ENCODE measurements at regions not wholly inside any gene's neighbourhood (a gene's known extent, or its start where the extent isn't known, plus 50 kb on each side); places are given as distances from the start of the nearest gene placed in this dataset.

GRCh38 chr20:48261398-48261910 lies 476.2 kb upstream of the SULF2 start:
- no peak for DNase-seq

- DNase-seq: no peak
These were observed 475.0 kb upstream of the SULF2 start for GRCh38 chr20:48260129-48260756.

- DNase-seq: no peak
These were observed 474.2 kb upstream of the SULF2 start for GRCh38 chr20:48259456-48259855.

GRCh38 chr20:48257833-48258232 lies 472.6 kb upstream of the SULF2 start:
- DNase-seq: no peak

- no peak for DNase-seq
These were observed 462.7 kb upstream of the SULF2 start for GRCh38 chr20:48247961-48248360.

GRCh38 chr20:48246061-48246790 lies 460.9 kb upstream of the SULF2 start:
- DNase-seq: peak; percentile 57

GRCh38 chr20:48242623-48243022 lies 457.3 kb upstream of the SULF2 start:
- no peak for DNase-seq

DNA sequence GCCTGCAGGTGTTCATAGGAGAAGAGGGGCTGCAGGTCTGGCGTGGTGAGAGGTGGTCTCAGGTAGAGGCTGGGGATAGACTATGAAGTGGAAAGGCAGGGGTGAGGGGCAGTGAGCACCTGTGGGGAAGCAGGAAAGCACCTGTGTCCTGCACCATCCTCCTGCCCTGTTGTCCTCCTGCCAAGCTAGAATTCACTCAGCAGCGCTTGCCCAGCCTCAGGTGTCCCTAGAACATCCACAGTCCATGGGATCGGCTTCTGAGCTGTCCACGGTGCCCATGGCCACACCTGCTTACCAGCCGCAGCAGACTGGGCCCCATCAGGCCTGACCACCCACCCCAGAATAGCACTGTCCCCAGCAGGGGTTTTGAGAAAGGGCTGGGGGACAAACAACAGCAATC lies 456.2 kb upstream of the SULF2 start:
- DNase-seq: no peak

GRCh38 chr20:48238781-48239180 lies 453.5 kb upstream of the SULF2 start:
- no peak for DNase-seq

DNA sequence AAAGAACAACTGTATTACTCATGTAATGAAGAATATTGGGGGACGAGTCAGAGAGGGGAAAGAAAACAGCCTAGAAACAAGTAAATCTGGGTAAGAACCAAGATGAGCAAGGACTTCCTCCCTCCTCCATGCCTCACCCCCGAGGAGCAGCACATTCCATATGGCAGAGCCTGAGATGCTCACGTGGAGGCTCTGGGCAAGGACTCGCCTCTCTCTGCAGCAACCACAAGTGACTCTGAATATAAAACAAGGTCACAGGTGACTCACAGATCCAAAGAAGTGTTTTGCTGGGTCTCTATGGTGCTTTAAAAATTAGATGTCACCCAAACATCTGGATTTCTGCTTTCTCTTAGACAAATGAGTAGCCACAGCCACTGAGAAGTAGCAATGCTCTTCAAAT lies 453.0 kb upstream of the SULF2 start:
- DNase-seq: peak; percentile 90

DNA sequence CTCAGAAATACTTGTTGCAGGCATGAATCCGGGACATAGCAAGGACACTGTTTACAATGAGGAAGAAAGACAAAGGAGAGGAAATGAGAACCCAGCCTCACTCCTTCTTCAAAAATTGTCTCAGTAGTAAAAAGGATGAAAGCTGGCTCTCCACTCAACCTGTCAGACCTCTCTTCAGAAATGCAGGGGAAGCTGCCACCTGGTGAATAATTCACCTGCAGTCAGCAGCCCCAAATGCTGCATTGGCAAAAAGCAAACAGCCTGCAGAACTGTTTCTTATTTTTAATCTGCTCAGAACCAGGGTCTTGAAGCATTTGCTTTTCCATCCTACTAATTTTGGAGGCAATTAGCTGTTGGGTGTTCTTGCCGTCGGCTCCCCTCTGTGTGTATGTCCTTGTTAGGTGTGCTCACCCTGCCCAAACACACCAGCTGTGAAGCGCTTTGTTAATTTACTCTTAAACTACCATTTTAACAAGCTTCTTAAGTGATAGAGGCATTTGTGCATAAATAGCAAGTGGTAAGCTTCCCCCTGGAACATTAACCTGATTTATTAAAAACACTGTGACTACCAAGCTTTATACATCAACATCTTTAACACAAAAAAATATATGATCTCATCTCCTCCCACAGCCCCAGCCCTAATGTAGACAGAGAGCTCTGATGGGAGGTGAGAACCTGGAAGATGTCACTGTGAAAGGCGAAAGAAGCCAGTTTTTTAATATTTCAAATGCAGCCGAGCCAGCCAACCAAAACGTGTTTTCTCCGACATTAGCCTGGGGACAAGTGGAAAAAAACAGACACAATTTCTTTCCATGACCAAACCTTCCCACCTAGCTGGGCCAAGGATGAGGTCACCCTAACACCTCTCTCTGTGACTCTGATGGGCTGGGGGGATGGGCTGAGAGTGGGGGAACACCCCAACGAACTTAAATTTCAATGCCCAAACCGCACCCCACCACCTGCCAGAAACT lies 451.0 kb upstream of the SULF2 start:
- DNase-seq: no peak

DNA sequence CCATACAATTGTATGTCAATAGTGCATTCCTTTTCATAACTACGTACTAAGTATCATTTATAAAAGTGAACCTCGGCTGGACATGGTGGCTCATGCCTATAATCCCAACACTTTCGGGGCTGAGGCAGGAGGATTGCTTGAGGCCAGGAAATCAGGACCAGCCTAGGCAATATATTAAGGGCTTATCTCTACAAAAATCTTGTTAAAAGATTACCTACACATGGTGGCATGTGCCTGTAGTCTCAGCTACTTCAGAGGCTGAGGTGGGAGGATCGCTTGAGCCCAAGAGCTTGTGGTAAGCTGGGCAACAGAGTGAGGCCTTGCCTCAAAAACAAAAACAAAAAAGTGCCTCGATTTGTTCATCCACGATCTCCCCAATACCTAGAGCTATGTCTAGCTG lies 449.7 kb upstream of the SULF2 start:
- DNase-seq: no peak

DNA sequence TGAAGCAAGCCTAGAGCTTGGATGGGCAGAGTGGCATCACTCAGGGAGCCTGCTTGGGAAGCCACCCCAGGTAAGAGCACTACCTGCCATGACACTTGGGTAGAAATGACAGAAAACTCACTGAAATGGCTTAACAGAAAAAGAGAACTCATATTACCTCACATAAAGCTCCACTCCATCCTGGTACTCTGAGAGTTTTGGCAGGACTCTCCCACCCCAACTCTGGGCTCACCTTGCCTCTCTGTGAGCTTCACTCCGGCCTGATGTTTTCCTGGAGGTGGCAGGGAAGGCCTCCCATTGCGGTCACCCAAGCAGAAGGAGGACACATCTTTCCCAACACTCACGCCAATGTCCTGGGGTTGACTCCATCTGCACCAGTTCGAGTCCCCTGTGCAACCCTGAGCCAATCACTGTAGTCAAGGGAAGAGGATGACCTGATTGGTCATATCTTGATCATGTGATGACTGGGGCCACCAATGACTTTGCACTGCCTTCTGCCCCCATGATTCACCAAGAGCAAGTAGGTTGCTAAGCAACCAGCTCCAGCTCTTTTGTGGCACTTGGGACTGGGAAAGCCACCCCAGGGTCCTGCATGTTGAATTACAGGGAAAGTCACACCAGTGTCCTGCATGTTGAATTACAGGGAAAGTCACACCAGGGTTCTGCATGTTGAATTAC lies 446.1 kb upstream of the SULF2 start:
- no peak for DNase-seq

DNA sequence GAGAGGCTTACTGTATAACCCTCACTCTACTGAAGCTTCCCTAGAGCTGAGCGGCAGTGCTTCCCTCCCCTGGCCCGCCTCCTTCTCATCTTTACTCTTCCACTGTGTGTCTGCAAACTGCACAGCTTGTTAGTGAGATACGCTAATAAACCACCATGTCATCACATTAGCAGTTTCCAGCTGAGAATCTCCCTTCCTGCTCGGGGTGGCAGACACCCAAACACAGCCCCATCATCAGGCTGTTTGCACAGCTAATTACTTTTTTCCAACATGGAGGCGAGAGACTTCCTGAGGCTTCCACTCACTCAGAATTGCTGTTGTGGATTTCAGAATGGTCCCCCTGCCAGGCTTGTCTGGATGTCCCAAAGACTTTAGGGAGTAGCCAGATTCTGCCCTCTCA lies 444.9 kb upstream of the SULF2 start:
- peak; percentile 32 for DNase-seq

DNA sequence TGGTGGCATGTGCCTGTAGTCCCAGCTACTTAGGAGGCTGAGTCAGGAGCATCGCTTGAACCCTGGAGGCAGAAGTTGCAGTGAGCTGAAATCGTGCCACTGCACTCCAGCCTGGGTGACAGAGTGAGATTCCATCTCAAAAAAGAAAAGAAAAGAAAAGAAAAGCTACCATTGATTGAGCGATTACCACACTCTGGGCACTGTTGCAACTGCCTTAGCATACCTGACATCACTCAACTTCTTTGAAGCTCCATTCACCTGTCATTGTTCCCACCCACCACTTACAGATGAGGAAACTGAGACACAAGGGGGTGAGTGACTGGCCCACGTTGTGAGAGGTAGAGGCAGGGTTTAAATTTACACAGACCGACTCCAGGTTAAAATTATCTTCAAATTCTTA lies 442.1 kb upstream of the SULF2 start:
- DNase-seq: no peak

DNA sequence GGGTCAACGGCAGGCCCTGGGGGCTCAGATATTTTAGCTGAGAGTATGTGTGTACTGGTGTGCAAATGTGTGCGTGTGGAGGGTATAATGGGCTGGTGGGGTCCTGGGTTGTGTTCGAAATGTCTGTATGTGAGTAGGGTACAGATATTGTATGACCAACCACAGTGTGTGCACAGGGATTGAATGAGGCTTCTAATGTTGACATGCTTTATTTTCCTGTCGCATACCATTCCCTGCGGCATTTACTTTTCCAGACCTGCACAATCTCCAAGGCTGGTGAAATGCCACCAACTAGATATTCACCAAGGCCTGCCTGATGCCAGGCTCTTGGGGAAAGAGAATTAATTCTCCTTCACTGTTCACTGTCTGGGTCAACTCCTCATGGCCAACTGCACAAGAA lies 441.4 kb upstream of the SULF2 start:
- DNase-seq: no peak

- peak; percentile 51 for DNase-seq
These were observed 439.3 kb upstream of the SULF2 start for GRCh38 chr20:48224533-48225050.

GRCh38 chr20:48223715-48224114 lies 438.4 kb upstream of the SULF2 start:
- no peak for DNase-seq

DNA sequence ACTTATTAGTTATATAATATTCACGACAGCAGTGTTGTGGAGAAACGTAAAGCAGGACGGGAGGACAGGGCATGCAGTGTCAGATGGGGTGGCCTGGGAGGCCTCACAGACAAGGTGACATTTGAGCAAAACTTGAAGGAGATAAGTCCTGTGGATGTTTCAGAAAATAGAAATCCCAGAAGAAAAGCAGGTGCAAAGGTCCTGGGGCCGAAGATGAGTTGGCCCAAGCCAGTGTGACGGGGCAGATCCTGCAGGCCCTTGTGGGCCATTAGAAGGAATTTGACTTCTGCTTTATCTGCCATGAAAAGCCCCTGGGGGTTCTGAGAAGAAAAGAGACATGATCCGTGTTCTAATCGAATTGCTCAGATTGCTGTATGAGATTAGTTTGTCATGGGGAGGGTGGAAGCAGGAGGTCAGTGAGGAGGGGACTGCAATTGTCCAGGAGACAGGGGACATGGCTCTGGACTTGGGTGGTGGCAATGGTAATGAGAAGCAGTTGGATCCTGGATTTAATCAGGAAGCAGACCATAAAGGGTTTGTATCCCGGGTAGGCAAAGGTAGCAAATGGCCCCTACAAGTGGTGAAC lies 437.4 kb upstream of the SULF2 start:
- no peak for DNase-seq

DNA sequence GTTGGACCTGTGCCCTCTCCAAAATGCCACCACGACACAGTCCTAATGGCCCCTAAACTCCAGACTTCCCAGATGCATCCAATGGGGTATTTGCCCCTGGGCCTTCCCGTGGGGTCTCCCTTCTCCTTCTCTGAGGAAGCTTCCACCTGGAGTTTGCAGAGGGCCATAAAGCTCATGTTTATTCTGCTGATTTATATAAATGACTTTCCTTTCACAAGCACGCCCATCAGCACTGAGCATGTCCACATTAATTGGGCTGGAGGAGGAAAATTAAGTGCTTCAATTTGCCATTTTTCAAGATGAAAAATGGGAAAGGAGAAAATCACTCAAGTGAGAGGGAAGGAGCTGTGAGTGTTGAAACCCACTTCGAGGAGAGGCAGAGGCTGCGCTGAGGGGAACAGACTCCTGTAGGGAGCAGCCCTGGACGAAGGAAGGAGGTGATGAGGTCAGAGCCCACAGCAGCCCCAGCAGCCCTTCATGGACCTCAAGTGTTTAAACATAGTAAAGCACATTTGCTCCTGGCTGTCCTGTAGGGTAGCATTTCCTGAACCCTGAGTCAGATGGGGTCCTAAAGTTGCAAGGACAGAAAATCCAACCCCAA lies 434.9 kb upstream of the SULF2 start:
- no peak for DNase-seq

GRCh38 chr20:48219306-48219705 lies 434.0 kb upstream of the SULF2 start:
- DNase-seq: no peak

- no peak for DNase-seq
These were observed 431.9 kb upstream of the SULF2 start for GRCh38 chr20:48217190-48217589.

Data from fibroblast of skin of right quadriceps (primary cell).